ENCODE measurements at regions not wholly inside any gene's neighbourhood (a gene's known extent, or its start where the extent isn't known, plus 50 kb on each side); places are given as distances from the start of the nearest gene placed in this dataset.

DNA sequence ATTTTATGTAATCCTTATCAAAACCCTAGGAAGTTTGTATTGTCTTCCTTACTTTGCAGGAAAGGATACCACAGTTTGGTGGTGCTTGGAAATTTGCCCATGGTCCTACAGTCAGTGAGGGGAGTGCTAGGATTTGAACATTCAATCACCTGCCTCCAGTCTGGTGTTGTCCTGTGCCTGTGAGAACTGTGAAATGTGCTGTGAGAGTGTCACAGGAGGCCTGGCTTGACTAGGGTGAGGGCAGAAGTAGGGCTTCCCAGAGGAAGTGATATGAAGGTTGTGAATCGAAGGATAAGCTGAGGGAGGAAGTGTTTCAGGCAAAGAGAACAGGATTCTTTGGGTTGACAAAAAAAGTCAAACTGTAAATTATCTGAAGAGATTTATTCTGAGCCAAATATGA lies 424.4 kb downstream of the TMEM135 start:
- no peak for TF ChIP-seq POLR2A (IDR thresholded peaks at IDR 0.05)
- TF ChIP-seq EP300 (IDR thresholded peaks at IDR 0.05): no peak

All from tibial nerve (tissue), 3 donors.